ENCODE measurements at regions not wholly inside any gene's neighbourhood (a gene's known extent, or its start where the extent isn't known, plus 50 kb on each side); places are given as distances from the start of the nearest gene placed in this dataset.

DNA sequence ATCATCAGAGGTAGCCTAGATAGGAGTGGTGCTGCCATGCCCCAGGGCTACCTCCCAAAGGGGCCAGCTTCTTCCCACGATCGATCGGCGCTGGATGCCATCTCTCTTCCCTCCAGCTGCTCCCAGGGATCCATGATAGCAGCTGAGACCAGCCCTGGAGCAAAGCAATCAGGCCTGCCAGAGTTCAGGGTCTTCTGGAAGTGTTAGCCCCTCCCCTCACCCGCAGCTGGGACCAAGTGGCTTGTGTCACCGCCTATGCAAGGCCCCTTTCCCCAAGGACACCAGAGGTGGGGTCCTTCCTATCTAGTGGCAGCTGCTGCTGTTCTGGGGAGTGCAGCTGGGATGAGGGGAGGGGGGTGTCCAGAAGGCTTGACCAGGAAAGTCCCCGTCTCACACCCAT lies 87.0 kb downstream of the IRF2BPL start:
- H3K9me3 ChIP-seq (replicated peaks in 1 of 3), result no peaks in the 10 kb centered on the region
- DNase-seq, result no peak
- H3K4me1 ChIP-seq (replicated peaks in 1 of 2), result peaks cover 0 to 22% of the 10 kb centered on the region in 2 donors
- H3K36me3 ChIP-seq (replicated peaks in 1 of 2), result no peaks in the 10 kb centered on the region
- no peak overlapping the region for H3K27ac ChIP-seq
- no peak overlapping the region for H3K4me3 ChIP-seq
- no peaks in the 10 kb centered on the region for H3K27me3 ChIP-seq
- intact Hi-C loops (cut with DNase I), result no loop called here
- 84 to 100% (median 89%) methylated on average over 4 to 7 of the region's 7 CpGs for WGBS, 4 donors
- TF ChIP-seq, protein P1, sequence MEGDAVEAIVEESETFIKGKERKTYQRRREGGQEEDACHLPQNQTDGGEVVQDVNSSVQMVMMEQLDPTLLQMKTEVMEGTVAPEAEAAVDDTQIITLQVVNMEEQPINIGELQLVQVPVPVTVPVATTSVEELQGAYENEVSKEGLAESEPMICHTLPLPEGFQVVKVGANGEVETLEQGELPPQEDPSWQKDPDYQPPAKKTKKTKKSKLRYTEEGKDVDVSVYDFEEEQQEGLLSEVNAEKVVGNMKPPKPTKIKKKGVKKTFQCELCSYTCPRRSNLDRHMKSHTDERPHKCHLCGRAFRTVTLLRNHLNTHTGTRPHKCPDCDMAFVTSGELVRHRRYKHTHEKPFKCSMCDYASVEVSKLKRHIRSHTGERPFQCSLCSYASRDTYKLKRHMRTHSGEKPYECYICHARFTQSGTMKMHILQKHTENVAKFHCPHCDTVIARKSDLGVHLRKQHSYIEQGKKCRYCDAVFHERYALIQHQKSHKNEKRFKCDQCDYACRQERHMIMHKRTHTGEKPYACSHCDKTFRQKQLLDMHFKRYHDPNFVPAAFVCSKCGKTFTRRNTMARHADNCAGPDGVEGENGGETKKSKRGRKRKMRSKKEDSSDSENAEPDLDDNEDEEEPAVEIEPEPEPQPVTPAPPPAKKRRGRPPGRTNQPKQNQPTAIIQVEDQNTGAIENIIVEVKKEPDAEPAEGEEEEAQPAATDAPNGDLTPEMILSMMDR (IDR thresholded peaks at IDR 0.05), result no peak
- no peak for TF ChIP-seq POLR2A (IDR thresholded peaks at IDR 0.05)

DNA sequence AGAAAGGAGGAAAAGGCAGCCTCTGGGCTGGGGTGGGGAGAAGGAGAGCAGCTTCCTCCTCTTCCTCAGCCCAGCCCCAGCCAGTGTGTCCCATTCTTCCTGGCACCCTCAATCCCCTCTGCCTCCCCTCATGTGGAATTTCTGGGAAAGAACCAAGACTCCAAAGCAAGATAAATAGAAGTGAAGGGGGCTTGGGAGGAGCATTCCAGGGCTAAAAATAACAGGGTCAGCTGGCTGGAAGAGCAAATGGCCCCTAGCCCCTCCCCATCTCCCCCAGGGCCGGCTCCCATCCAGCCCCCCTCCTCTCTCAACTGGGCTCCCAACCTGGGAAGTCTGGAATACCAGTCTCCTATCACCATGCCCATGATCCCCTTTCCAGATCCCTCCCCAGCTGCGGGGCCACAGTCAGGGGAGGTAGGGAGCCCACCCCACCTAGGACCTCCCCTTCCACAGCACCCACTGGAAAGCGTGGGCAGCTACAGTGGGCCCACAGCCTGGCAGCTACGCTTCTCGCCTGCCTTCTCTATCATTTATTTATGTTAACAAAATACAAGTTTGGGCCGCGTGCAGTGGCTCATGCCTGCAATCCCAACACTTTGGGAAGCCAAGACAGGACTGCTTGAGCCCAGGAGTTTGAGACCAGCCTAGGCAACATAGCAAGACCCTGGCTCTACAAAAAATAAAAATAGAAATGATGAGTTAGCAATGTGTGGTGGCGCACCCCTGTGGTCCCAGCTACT lies 88.3 kb downstream of the IRF2BPL start:
- TF ChIP-seq, protein P1 (IDR thresholded peaks at IDR 0.05), result no peak
- TF ChIP-seq POLR2A (IDR thresholded peaks at IDR 0.05), result no peak
- Histone ChIP-seq H3K9me3 (replicated peaks in 1 of 3) (no peaks in the 10 kb centered on the region), H3K4me1 (replicated peaks in 1 of 2) (peaks cover 0 to 24% of the 10 kb centered on the region in 2 donors), H3K27me3 (no peaks in the 10 kb centered on the region), H3K27ac (no peak overlapping the region), H3K4me3 (no peak overlapping the region), H3K36me3 (replicated peaks in 1 of 2) (no peaks in the 10 kb centered on the region)
- 82 to 92% (median 88%) methylated on average over 7 to 8 of the region's 8 CpGs for WGBS, 4 donors
- no peak for DNase-seq
- intact Hi-C loops (cut with DNase I), result no loop called here

DNA sequence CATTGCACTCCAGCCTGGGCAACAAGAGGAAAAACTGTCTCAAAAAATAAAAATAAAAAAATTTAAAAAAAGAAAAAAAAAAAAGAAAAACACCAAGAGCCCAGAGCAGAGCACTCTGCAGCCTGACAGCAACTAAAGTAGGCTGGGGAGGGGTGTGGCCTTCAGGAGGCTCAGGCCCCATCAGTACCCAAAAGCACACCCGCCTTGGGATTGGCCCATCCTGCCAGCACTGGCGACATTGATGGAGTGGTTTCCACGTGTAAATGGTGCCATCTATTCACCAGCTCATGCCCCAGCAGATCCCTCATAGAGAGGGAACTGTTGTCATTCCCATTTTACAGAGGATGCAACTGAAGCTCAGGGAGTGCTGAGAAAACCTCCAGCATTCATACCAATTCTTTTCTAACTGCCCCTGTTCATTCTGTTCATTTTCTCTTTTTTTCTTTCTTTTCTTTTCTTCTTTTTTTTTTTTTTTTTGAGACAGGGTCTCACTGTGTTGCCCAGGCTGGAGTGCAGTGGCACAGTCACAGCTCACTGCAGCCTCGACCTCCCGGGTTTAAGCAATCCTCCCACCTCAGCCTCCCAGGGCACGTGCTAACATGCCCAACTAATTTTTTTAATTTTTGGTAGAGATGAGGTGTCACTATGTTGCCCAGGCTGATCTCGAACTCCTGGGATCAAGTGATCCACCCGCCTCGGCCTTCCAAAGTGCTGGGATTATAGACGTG lies 89.3 kb downstream of the IRF2BPL start:
- no peaks in the 10 kb centered on the region for H3K36me3 ChIP-seq (replicated peaks in 1 of 2)
- H3K4me1 ChIP-seq (replicated peaks in 1 of 2), result peaks cover 0 to 24% of the 10 kb centered on the region in 2 donors
- H3K4me3 ChIP-seq, result no peak overlapping the region
- no peaks in the 10 kb centered on the region for H3K9me3 ChIP-seq (replicated peaks in 1 of 3)
- H3K27ac ChIP-seq, result no peak overlapping the region
- no peak for DNase-seq
- intact Hi-C loops (cut with DNase I), result no loop called here
- WGBS, 4 donors, result 80 to 86% (median 86%) methylated on average over 10 of the region's 10 CpGs
- TF ChIP-seq, protein P1 (IDR thresholded peaks at IDR 0.05), result no peak
- TF ChIP-seq POLR2A (IDR thresholded peaks at IDR 0.05), result no peak
- H3K27me3 ChIP-seq, result no peaks in the 10 kb centered on the region

DNA sequence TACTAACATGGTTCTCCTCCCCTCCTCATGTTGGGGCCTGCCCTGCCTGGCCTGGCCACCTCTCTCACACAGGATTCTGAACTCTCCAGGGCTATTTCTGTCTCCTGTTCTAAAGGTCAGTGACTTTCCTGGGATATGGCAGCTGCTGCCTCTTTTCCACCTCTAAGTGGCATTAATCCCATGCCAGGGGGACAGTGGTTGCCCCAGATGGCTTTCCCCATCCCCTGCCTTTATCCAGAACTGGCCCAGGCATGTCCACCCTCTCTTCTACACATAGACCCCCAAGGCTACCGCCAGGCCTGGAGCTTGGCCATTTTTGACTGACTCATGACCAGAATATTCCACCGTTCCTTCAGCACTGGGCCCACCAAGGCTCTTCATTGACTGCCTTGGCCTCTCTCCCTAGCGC lies 90.4 kb downstream of the IRF2BPL start:
- peaks cover 0 to 24% of the 10 kb centered on the region in 2 donors for H3K4me1 ChIP-seq (replicated peaks in 1 of 2)
- no peak overlapping the region for H3K4me3 ChIP-seq
- TF ChIP-seq, protein P1 (IDR thresholded peaks at IDR 0.05), result no peak
- no peak for TF ChIP-seq POLR2A (IDR thresholded peaks at IDR 0.05)
- no peaks in the 10 kb centered on the region for H3K27me3 ChIP-seq
- WGBS, 4 donors, result 32 to 70% (median 52%) methylated on average over 3 of the region's 3 CpGs
- peak in 3 of 7 donors; percentile 38 to 56 (median 51) for DNase-seq
- H3K27ac ChIP-seq, result peak overlapping the region in 1 of 5 donors; percentile 63
- no peaks in the 10 kb centered on the region for H3K36me3 ChIP-seq (replicated peaks in 1 of 2)
- H3K9me3 ChIP-seq (replicated peaks in 1 of 3), result no peaks in the 10 kb centered on the region
- intact Hi-C loops (cut with DNase I), result no loop called here

All from adrenal gland (tissue), 9 donors.